ENCODE measurements at regions not wholly inside any gene's neighbourhood (a gene's known extent, or its start where the extent isn't known, plus 50 kb on each side); places are given as distances from the start of the nearest gene placed in this dataset.

DNA sequence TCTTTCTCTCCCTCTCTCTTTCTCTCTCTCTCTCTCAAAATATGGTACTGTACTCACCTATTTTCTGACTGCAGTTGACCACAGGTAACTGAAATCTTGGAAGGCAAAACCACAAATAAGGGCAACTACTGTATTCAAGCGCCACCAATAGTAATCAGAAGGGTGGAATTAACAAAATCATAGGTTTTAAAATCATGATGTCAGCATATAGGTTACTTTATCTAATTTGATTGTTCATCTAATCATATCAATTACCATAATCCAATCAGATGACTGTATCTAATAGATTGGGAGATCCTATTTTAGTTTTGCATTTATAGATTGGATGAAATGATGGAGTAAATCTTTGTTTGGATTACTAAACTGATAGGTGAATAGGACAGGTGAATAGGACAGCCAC lies 155.8 kb upstream of the KITLG start:
- no peak overlapping the region for H3K9ac ChIP-seq (ENCODE audit: insufficient read length, low read depth)
- no peaks in the 10 kb centered on the region for H3K36me3 ChIP-seq (ENCODE audit: insufficient read depth, insufficient read length, low read length)
- H3K4me1 ChIP-seq (ENCODE audit: insufficient read depth, insufficient read length) = no peaks in the 10 kb centered on the region
- no peaks in the 10 kb centered on the region for H3K9me3 ChIP-seq (ENCODE audit: insufficient read depth, low read length)
- no peaks in the 10 kb centered on the region for H3K27me3 ChIP-seq (ENCODE audit: insufficient read depth, insufficient read length)
- no peak overlapping the region for H3K4me3 ChIP-seq (ENCODE audit: insufficient read length, low read depth)
- DNase-seq (ENCODE audit: low read depth, low spot score) = no peak
- TF ChIP-seq YY1 (IDR thresholded peaks at IDR 0.05; ENCODE audit: insufficient read depth, insufficient read length) = no peak
- TF ChIP-seq SUZ12 (IDR thresholded peaks at IDR 0.05; ENCODE audit: extremely low read depth, insufficient read depth, insufficient read length) = no peak
- TF ChIP-seq ZNF274 (IDR thresholded peaks at IDR 0.05; ENCODE audit: low read depth, low read length) = no peak

DNA sequence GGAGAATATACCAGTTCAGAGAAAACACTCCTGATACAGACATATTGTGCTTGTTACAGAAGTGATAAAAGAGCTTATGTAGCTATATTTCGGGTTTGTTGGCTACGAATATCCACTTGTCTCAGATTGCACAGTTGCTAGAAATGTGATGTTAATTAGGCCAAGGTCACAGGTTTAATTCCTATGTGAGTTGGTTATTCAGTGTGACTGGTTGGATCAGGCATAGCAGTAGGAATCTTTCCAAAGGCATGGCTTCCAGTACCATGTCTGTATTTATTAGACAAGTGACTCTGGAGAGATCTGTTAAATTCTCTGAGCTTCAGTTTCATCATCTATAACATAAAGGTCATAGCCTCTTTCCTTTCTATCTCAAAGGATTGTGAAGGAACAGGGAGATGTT lies 152.7 kb upstream of the KITLG start:
- no peak overlapping the region for H3K9ac ChIP-seq (ENCODE audit: insufficient read length, low read depth)
- no peaks in the 10 kb centered on the region for H3K4me1 ChIP-seq (ENCODE audit: insufficient read depth, insufficient read length)
- H3K27me3 ChIP-seq (ENCODE audit: insufficient read depth, insufficient read length) = no peaks in the 10 kb centered on the region
- H3K36me3 ChIP-seq (ENCODE audit: insufficient read depth, insufficient read length, low read length) = no peaks in the 10 kb centered on the region
- H3K9me3 ChIP-seq (ENCODE audit: insufficient read depth, low read length) = no peaks in the 10 kb centered on the region
- no peak for TF ChIP-seq YY1 (IDR thresholded peaks at IDR 0.05; ENCODE audit: insufficient read depth, insufficient read length)
- no peak for TF ChIP-seq ZNF274 (IDR thresholded peaks at IDR 0.05; ENCODE audit: low read depth, low read length)
- TF ChIP-seq SUZ12 (IDR thresholded peaks at IDR 0.05; ENCODE audit: extremely low read depth, insufficient read depth, insufficient read length) = no peak
- H3K4me3 ChIP-seq (ENCODE audit: insufficient read length, low read depth) = no peak overlapping the region
- DNase-seq (ENCODE audit: low read depth, low spot score) = no peak

DNA sequence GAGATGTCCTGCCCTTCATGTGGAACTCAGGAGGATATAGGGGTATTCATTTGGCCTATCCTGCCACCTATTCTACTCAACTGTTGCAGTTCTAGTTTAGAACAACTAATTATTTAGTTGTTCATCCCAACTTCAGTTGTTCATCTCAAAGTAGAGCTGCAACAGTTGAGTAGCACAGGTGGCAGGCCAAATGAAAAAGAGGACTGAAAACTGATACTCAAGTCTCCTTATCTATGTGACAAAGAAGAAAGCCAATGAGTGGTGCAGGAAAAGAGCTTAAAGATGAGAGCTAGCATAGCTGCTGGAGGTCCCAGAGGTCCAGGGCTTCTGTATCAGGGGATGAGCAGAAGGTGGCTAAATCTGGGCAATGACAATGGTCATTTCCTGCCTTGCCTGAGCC lies 148.9 kb upstream of the KITLG start:
- no peak overlapping the region for H3K4me3 ChIP-seq (ENCODE audit: insufficient read length, low read depth)
- H3K27me3 ChIP-seq (ENCODE audit: insufficient read depth, insufficient read length) = no peaks in the 10 kb centered on the region
- TF ChIP-seq SUZ12 (IDR thresholded peaks at IDR 0.05; ENCODE audit: extremely low read depth, insufficient read depth, insufficient read length) = no peak
- no peak for TF ChIP-seq YY1 (IDR thresholded peaks at IDR 0.05; ENCODE audit: insufficient read depth, insufficient read length)
- TF ChIP-seq ZNF274 (IDR thresholded peaks at IDR 0.05; ENCODE audit: low read depth, low read length) = no peak
- no peaks in the 10 kb centered on the region for H3K9me3 ChIP-seq (ENCODE audit: insufficient read depth, low read length)
- no peaks in the 10 kb centered on the region for H3K36me3 ChIP-seq (ENCODE audit: insufficient read depth, insufficient read length, low read length)
- H3K9ac ChIP-seq (ENCODE audit: insufficient read length, low read depth) = no peak overlapping the region
- no peaks in the 10 kb centered on the region for H3K4me1 ChIP-seq (ENCODE audit: insufficient read depth, insufficient read length)
- DNase-seq (ENCODE audit: low read depth, low spot score) = no peak

GRCh38 chr12:88726806-88727720 lies 146.8 kb upstream of the KITLG start:
- Histone ChIP-seq H3K9ac (ENCODE audit: insufficient read length, low read depth) (no peak overlapping the region), H3K4me3 (ENCODE audit: insufficient read length, low read depth) (no peak overlapping the region), H3K36me3 (ENCODE audit: insufficient read depth, insufficient read length, low read length) (no peaks in the 10 kb centered on the region), H3K27me3 (ENCODE audit: insufficient read depth, insufficient read length) (no peaks in the 10 kb centered on the region), H3K9me3 (ENCODE audit: insufficient read depth, low read length) (no peaks in the 10 kb centered on the region), H3K4me1 (ENCODE audit: insufficient read depth, insufficient read length) (no peaks in the 10 kb centered on the region)
- TF ChIP-seq SUZ12 (IDR thresholded peaks at IDR 0.05; ENCODE audit: extremely low read depth, insufficient read depth, insufficient read length) (no peak), YY1 (IDR thresholded peaks at IDR 0.05; ENCODE audit: insufficient read depth, insufficient read length) (no peak), ZNF274 (IDR thresholded peaks at IDR 0.05; ENCODE audit: low read depth, low read length) (no peak)
- no peak for DNase-seq (ENCODE audit: low read depth, low spot score)

- Histone ChIP-seq H3K9ac (ENCODE audit: insufficient read length, low read depth) (no peak overlapping the region), H3K36me3 (ENCODE audit: insufficient read depth, insufficient read length, low read length) (no peaks in the 10 kb centered on the region), H3K27me3 (ENCODE audit: insufficient read depth, insufficient read length) (no peaks in the 10 kb centered on the region), H3K4me1 (ENCODE audit: insufficient read depth, insufficient read length) (no peaks in the 10 kb centered on the region), H3K4me3 (ENCODE audit: insufficient read length, low read depth) (no peak overlapping the region), H3K9me3 (ENCODE audit: insufficient read depth, low read length) (no peaks in the 10 kb centered on the region)
- TF ChIP-seq SUZ12 (IDR thresholded peaks at IDR 0.05; ENCODE audit: extremely low read depth, insufficient read depth, insufficient read length) (no peak), ZNF274 (IDR thresholded peaks at IDR 0.05; ENCODE audit: low read depth, low read length) (no peak), YY1 (IDR thresholded peaks at IDR 0.05; ENCODE audit: insufficient read depth, insufficient read length) (no peak)
- no peak for DNase-seq (ENCODE audit: low read depth, low spot score)
Measured at GRCh38 chr12:88725592-88726143, 145.4 kb upstream of the KITLG start.

DNA sequence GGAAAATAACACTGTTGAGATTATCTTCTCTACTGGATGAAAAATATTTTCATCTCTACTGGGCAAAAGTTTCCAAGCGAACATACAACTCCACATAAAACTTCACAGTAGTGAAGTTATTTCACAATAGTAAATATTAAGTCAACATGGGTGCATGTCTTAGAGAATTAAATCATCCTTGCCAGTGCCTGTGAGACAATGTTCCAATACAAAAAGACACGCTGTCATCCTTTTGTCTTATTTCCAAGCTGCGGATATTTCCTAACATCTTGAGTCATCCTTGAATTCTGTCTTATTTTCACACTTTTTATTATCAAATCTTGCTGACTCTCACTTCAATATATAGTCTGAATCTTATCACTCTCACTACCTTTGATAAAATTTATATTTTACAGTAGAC lies 142.9 kb upstream of the KITLG start:
- Histone ChIP-seq H3K27me3 (ENCODE audit: insufficient read depth, insufficient read length) (no peaks in the 10 kb centered on the region), H3K4me3 (ENCODE audit: insufficient read length, low read depth) (no peak overlapping the region)
- DNase-seq (ENCODE audit: low read depth, low spot score) = no peak

More for the DNA sequence above, 142.9 kb upstream of the KITLG start:
- no peak for TF ChIP-seq SUZ12 (IDR thresholded peaks at IDR 0.05; ENCODE audit: extremely low read depth, insufficient read depth, insufficient read length)
- no peak for TF ChIP-seq ZNF274 (IDR thresholded peaks at IDR 0.05; ENCODE audit: low read depth, low read length)
- TF ChIP-seq YY1 (IDR thresholded peaks at IDR 0.05; ENCODE audit: insufficient read depth, insufficient read length) = no peak
- H3K4me1 ChIP-seq (ENCODE audit: insufficient read depth, insufficient read length) = no peaks in the 10 kb centered on the region
- no peaks in the 10 kb centered on the region for H3K9me3 ChIP-seq (ENCODE audit: insufficient read depth, low read length)
- H3K9ac ChIP-seq (ENCODE audit: insufficient read length, low read depth) = no peak overlapping the region
- no peaks in the 10 kb centered on the region for H3K36me3 ChIP-seq (ENCODE audit: insufficient read depth, insufficient read length, low read length)
